ENCODE measurements at regions not wholly inside any gene's neighbourhood (a gene's known extent, or its start where the extent isn't known, plus 50 kb on each side); places are given as distances from the start of the nearest gene placed in this dataset.

GRCh38 chr2:4073026-4073569, 369.7 kb downstream of the DCDC2C start:
- TF ChIP-seq CTCF (IDR thresholded peaks at IDR 0.05; ENCODE audit: borderline replicate concordance): no peak
- Histone ChIP-seq H3K27ac (replicated peaks) (no peak overlapping the region), H3K9me3 (replicated peaks) (no peaks in the 10 kb centered on the region), H3K27me3 (ENCODE audit: low read depth) (peaks cover 4% of the 10 kb centered on the region), H3K36me3 (no peaks in the 10 kb centered on the region), H3K4me1 (no peaks in the 10 kb centered on the region), H3K4me3 (no peak overlapping the region)
- DNase-seq: no peak
- intact Hi-C loops (cut with micrococcal nuclease): no loop called here

- TF ChIP-seq CTCF (IDR thresholded peaks at IDR 0.05; ENCODE audit: borderline replicate concordance): no peak
- Histone ChIP-seq H3K36me3 (no peaks in the 10 kb centered on the region), H3K9me3 (replicated peaks) (peaks cover 7% of the 10 kb centered on the region), H3K4me3 (no peak overlapping the region), H3K27me3 (ENCODE audit: low read depth) (no peaks in the 10 kb centered on the region), H3K27ac (replicated peaks) (no peak overlapping the region), H3K4me1 (no peaks in the 10 kb centered on the region)
- intact Hi-C loops (cut with micrococcal nuclease): no loop called here
- DNase-seq: no peak
Measured at GRCh38 chr2:4077017-4077416, 373.6 kb downstream of the DCDC2C start.

GRCh38 chr2:4085186-4085585, 381.8 kb downstream of the DCDC2C start:
- H3K27ac ChIP-seq (replicated peaks): no peak overlapping the region
- no peak for DNase-seq
- intact Hi-C loops (cut with micrococcal nuclease): no loop called here
- H3K27me3 ChIP-seq (ENCODE audit: low read depth): peaks cover 7% of the 10 kb centered on the region
- no peaks in the 10 kb centered on the region for H3K4me1 ChIP-seq
- peaks cover 4% of the 10 kb centered on the region for H3K9me3 ChIP-seq (replicated peaks)
- no peaks in the 10 kb centered on the region for H3K36me3 ChIP-seq
- no peak overlapping the region for H3K4me3 ChIP-seq
- TF ChIP-seq CTCF (IDR thresholded peaks at IDR 0.05; ENCODE audit: borderline replicate concordance): no peak

- intact Hi-C loops (cut with micrococcal nuclease): no loop called here
- TF ChIP-seq CTCF (IDR thresholded peaks at IDR 0.05; ENCODE audit: borderline replicate concordance): no peak
- no peaks in the 10 kb centered on the region for H3K9me3 ChIP-seq (replicated peaks)
- H3K27ac ChIP-seq (replicated peaks): no peak overlapping the region
- H3K36me3 ChIP-seq: no peaks in the 10 kb centered on the region
- peaks cover 7% of the 10 kb centered on the region for H3K27me3 ChIP-seq (ENCODE audit: low read depth)
- no peaks in the 10 kb centered on the region for H3K4me1 ChIP-seq
- DNase-seq: no peak
- no peak overlapping the region for H3K4me3 ChIP-seq
Measured at GRCh38 chr2:4090668-4091630, 387.6 kb downstream of the DCDC2C start.

- TF ChIP-seq CTCF (IDR thresholded peaks at IDR 0.05; ENCODE audit: borderline replicate concordance): no peak
- intact Hi-C loops (cut with micrococcal nuclease): no loop called here
- no peaks in the 10 kb centered on the region for H3K4me1 ChIP-seq
- no peak overlapping the region for H3K4me3 ChIP-seq
- H3K27ac ChIP-seq (replicated peaks): no peak overlapping the region
- no peaks in the 10 kb centered on the region for H3K27me3 ChIP-seq (ENCODE audit: low read depth)
- no peak for DNase-seq
- H3K9me3 ChIP-seq (replicated peaks): no peaks in the 10 kb centered on the region
- no peaks in the 10 kb centered on the region for H3K36me3 ChIP-seq
Measured at GRCh38 chr2:4091869-4092268, 388.5 kb downstream of the DCDC2C start.

All from left ventricle myocardium inferior (tissue), 1 donor.